GM23338 (cell line): ENCODE measurements at regions not wholly inside any gene's neighbourhood (a gene's known extent, or its start where the extent isn't known, plus 50 kb on each side); places are given as distances from the start of the nearest gene placed in this dataset.

ENCODE experiments used
- CREB1 ChIP-seq: fragments of 250-450 bp; sonication (Bioruptor Pico); IDR thresholded peaks from 2 replicates; pipeline ENCODE4 v1.5.0; 2020; ENCODE audit warnings: low read depth, mild to moderate bottlenecking, moderate library complexity
- CTCF ChIP-seq, 2 experiments: fragments of 200-600 bp in 1 of 2; sonication (generic) in 1 of 2; conservative IDR thresholded peaks; 2 replicates each; pipeline versions ENCODE4 v1.5.1 to v1.6.1; 2016 to 2017; ENCODE audit warnings: antibody characterized with exemption in 2 of 2, low read depth in 2 of 2, mild to moderate bottlenecking in 2 of 2, moderate library complexity in 1 of 2
- EZH2 ChIP-seq: fragments of 200-600 bp; sonication (generic); IDR thresholded peaks from one replicate; pipeline ENCODE4 v1.8.0; 2017; ENCODE audit warnings: antibody characterized with exemption, mild to moderate bottlenecking, low read depth; ENCODE audit not compliant: unreplicated experiment
- JUNB ChIP-seq: IDR thresholded peaks from one replicate; pipeline ENCODE4 v1.6.1; 2016; ENCODE audit warnings: antibody characterized with exemption; ENCODE audit not compliant: unreplicated experiment
- POLR2AphosphoS5 ChIP-seq: IDR thresholded peaks from 2 replicates; pipeline ENCODE4 v1.6.1; 2016; ENCODE audit warnings: antibody characterized with exemption, low read depth

- no peak for TF ChIP-seq EZH2
- TF ChIP-seq CTCF (conservative IDR thresholded peaks at IDR 0.05; ENCODE audit: low read depth in 2 of 2) = peak in 1 of 2 experiments; percentile 6; a peak in 1 of 4 replicates
- no peak for TF ChIP-seq JUNB
- TF ChIP-seq POLR2AphosphoS5 = no peak
- no peak for TF ChIP-seq CREB1
Measured at GRCh38 chr4:24470666-24471485, 113.5 kb downstream of the DHX15 start.
